ENCODE measurements at regions not wholly inside any gene's neighbourhood (a gene's known extent, or its start where the extent isn't known, plus 50 kb on each side); places are given as distances from the start of the nearest gene placed in this dataset.

DNA sequence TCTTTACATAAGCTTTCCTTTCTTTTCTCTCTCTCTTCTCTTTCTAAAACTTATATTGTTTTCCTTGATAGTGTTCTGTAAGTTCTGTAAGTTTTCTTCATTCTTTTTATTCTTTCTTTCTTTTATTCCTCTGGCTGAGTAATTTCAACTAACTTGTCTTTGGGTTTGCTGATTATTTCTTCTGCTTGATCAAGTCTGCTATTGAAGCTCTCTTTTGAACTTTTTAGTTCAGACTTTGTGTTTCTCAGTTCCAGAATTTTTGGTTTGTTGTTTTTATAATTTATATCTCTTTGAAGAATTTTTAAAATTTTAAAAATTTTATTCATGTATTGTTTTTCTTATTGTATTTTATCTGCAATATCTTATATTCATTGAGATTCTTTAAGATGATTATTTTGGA is 795.8 kb upstream of the SALL3 start:
- TF ChIP-seq YY1 (IDR thresholded peaks at IDR 0.05; ENCODE audit: insufficient read depth, insufficient read length), result no peak
- TF ChIP-seq ZNF274 (IDR thresholded peaks at IDR 0.05; ENCODE audit: low read depth, low read length), result no peak
